ENCODE measurements at regions not wholly inside any gene's neighbourhood (a gene's known extent, or its start where the extent isn't known, plus 50 kb on each side); places are given as distances from the start of the nearest gene placed in this dataset.

- intact Hi-C loops (cut with micrococcal nuclease), result no loop called here
- H3K9me2 ChIP-seq (ENCODE audit: insufficient read depth), result no peaks in the 10 kb centered on the region
- ATAC-seq (0 out of 2 replicates have a peak, but pooled peaks have one; percentile 35), DNase-seq (ENCODE audit: low read depth, low spot score) (no peak)
- no peaks in the 10 kb centered on the region for H3K36me3 ChIP-seq (ENCODE audit: control insufficient read depth in 1 of 2, insufficient read depth in 2 of 2, low read length in 2 of 2)
- H3K4me3 ChIP-seq (replicated peaks in 1 of 2; ENCODE audit: low read depth in 1 of 2, low read length in 2 of 2), result no peak overlapping the region
- H3K4me2 ChIP-seq (ENCODE audit: low read length), result peak overlapping the region; percentile 38; the same call in 1 of the 2 replicates
- H3K4me1 ChIP-seq (ENCODE audit: control insufficient read depth in 1 of 2, insufficient read depth in 2 of 2, low read length in 2 of 2), result peaks cover 17 to 29% of the 10 kb centered on the region in 2 experiments; a peak in 3 of 4 replicates
- no peak overlapping the region for H3K9ac ChIP-seq (ENCODE audit: low read length)
- no peak for TF ChIP-seq CBX3 (IDR thresholded peaks at IDR 0.05; ENCODE audit: low read depth)
- H3K27ac ChIP-seq (ENCODE audit: low read depth, low read length), result no peak overlapping the region
- POLR2A ChIA-PET, result no interaction called here
- no peaks in the 10 kb centered on the region for H3K27me3 ChIP-seq (ENCODE audit: insufficient read depth, low read length)
- CTCF ChIA-PET, result no interaction called here
- H2AFZ ChIP-seq (ENCODE audit: low read depth, low read length, poor library complexity, severe bottlenecking), result no peak overlapping the region
- no TSS peak for BruUV-seq (replicated peaks)
- no peaks in the 10 kb centered on the region for H4K20me1 ChIP-seq (ENCODE audit: insufficient read depth)
- RAD21 ChIA-PET (ENCODE audit: low non-redundant PET in 1 of 2, low total read pairs in 2 of 2, uncharacterized antibody in 2 of 2, unreplicated experiment in 2 of 2), result no interaction called here
- H3K79me2 ChIP-seq (ENCODE audit: insufficient read depth, low read length), result no peaks in the 10 kb centered on the region
- H3K9me3 ChIP-seq (ENCODE audit: control insufficient read depth in 1 of 2, insufficient read depth in 1 of 2, low read depth in 1 of 2, low read length in 2 of 2), result no peaks in the 10 kb centered on the region
Observed at GRCh38 chr6:113645576-113645970, 211.6 kb upstream of the MARCKS start.

- CTCF ChIA-PET, result no interaction called here
- RAD21 ChIA-PET (ENCODE audit: low non-redundant PET in 1 of 2, low total read pairs in 2 of 2, uncharacterized antibody in 2 of 2, unreplicated experiment in 2 of 2), result no interaction called here
- Histone ChIP-seq H3K4me3 (replicated peaks in 1 of 2; ENCODE audit: low read depth in 1 of 2, low read length in 2 of 2) (no peak overlapping the region), H3K4me2 (ENCODE audit: low read length) (no peak overlapping the region), H3K27ac (ENCODE audit: low read depth, low read length) (no peak overlapping the region), H3K9me2 (ENCODE audit: insufficient read depth) (no peaks in the 10 kb centered on the region), H3K9ac (ENCODE audit: low read length) (no peak overlapping the region), H3K9me3 (ENCODE audit: control insufficient read depth in 1 of 2, insufficient read depth in 1 of 2, low read depth in 1 of 2, low read length in 2 of 2) (no peaks in the 10 kb centered on the region), H4K20me1 (ENCODE audit: insufficient read depth) (no peaks in the 10 kb centered on the region), H3K79me2 (ENCODE audit: insufficient read depth, low read length) (no peaks in the 10 kb centered on the region), H2AFZ (ENCODE audit: low read depth, low read length, poor library complexity, severe bottlenecking) (no peak overlapping the region), H3K36me3 (ENCODE audit: control insufficient read depth in 1 of 2, insufficient read depth in 2 of 2, low read length in 2 of 2) (no peaks in the 10 kb centered on the region), H3K4me1 (ENCODE audit: control insufficient read depth in 1 of 2, insufficient read depth in 2 of 2, low read length in 2 of 2) (peaks cover 17 to 29% of the 10 kb centered on the region in 2 experiments; a peak in 3 of 4 replicates), H3K27me3 (ENCODE audit: insufficient read depth, low read length) (no peaks in the 10 kb centered on the region)
- TF ChIP-seq ATF3 (IDR thresholded peaks at IDR 0.05) (no peak), POLR2A (IDR thresholded peaks at IDR 0.05; ENCODE audit: borderline replicate concordance, extremely low read depth, insufficient read depth, insufficient read length) (no peak), SRF (IDR thresholded peaks at IDR 0.05; ENCODE audit: low read depth) (no peak), EGR1 (IDR thresholded peaks at IDR 0.05; ENCODE audit: low read depth) (no peak), RAD21 (IDR thresholded peaks at IDR 0.05; ENCODE audit: low read depth) (no peak), YY1 (IDR thresholded peaks at IDR 0.05; ENCODE audit: extremely low read depth, insufficient replicate concordance, low read depth, low read length) (no peak), JUND (IDR thresholded peaks at IDR 0.05) (no peak), ZNF274 (IDR thresholded peaks at IDR 0.05; ENCODE audit: low read depth, low read length) (no peak), CBX3 (IDR thresholded peaks at IDR 0.05; ENCODE audit: low read depth) (no peak), SIN3A (IDR thresholded peaks at IDR 0.05; ENCODE audit: low read depth) (no peak), REST (IDR thresholded peaks at IDR 0.05; ENCODE audit: low read depth) (no peak), EZH2 (IDR thresholded peaks at IDR 0.05) (no peak), ZBTB33 (IDR thresholded peaks at IDR 0.05; ENCODE audit: extremely low read depth, insufficient replicate concordance, low read length) (no peak), FOSL1 (IDR thresholded peaks at IDR 0.05; ENCODE audit: low read depth) (no peak), POLR2AphosphoS5 (IDR thresholded peaks at IDR 0.05; ENCODE audit: low read depth, low read length) (no peak), ELF1 (IDR thresholded peaks at IDR 0.05; ENCODE audit: borderline replicate concordance, low read depth) (no peak), SP1 (IDR thresholded peaks at IDR 0.05; ENCODE audit: low read depth) (no peak)
- DNase-seq (ENCODE audit: low read depth, low spot score), result no peak
- POLR2A ChIA-PET, result no interaction called here
- no TSS peak for BruUV-seq (replicated peaks)
- ATAC-seq, result no peak
- intact Hi-C loops (cut with micrococcal nuclease), result no loop called here
Observed at GRCh38 chr6:113645986-113646385, 211.2 kb upstream of the MARCKS start.
